Vagina (tissue), 2 donors: ENCODE measurements at regions not wholly inside any gene's neighbourhood (a gene's known extent, or its start where the extent isn't known, plus 50 kb on each side); places are given as distances from the start of the nearest gene placed in this dataset.

Source experiments
- POLR2A ChIP-seq, 2 donors: fragments of 450-650 bp; IDR thresholded peaks; one replicate each; pipeline ENCODE4 v1.6.1; 2017; ENCODE audit warnings: antibody characterized with exemption in 2 of 2, mild to moderate bottlenecking in 2 of 2, moderate library complexity in 2 of 2
- TF ChIP-seq, protein P1 (sequence below), 3 experiments: fragments of 450-650 bp in 2 of 3; fragments of 200-600 bp in 1 of 3; sonication (generic) in 1 of 3; IDR thresholded peaks; one replicate each; pipeline ENCODE4 v1.5.1; 2017 to 2019; ENCODE audit warnings: antibody characterized with exemption in 3 of 3, mild to moderate bottlenecking in 2 of 3, moderate library complexity in 2 of 3

DNA sequence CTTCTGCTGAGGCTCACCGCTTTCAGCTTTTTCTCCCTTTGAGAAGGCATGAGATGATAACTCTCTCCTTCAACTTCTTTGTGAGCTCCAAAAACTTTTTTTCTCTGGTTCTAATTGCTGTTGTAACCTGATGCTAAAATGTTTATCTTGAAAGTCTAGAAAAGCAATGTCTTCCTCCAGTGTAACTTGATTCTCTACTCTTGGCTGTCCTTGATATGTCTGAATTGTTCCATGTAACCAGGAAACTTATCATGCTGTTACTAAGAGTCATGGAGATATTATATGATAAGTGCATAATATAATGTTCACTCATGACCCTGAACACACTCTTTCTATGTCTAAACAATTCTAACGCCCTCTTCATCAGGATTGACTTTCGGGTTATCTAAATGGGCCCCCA lies 128.0 kb upstream of the ABCA1 start:
- TF ChIP-seq, protein P1, sequence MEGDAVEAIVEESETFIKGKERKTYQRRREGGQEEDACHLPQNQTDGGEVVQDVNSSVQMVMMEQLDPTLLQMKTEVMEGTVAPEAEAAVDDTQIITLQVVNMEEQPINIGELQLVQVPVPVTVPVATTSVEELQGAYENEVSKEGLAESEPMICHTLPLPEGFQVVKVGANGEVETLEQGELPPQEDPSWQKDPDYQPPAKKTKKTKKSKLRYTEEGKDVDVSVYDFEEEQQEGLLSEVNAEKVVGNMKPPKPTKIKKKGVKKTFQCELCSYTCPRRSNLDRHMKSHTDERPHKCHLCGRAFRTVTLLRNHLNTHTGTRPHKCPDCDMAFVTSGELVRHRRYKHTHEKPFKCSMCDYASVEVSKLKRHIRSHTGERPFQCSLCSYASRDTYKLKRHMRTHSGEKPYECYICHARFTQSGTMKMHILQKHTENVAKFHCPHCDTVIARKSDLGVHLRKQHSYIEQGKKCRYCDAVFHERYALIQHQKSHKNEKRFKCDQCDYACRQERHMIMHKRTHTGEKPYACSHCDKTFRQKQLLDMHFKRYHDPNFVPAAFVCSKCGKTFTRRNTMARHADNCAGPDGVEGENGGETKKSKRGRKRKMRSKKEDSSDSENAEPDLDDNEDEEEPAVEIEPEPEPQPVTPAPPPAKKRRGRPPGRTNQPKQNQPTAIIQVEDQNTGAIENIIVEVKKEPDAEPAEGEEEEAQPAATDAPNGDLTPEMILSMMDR (IDR thresholded peaks at IDR 0.05): no peak
- no peak for TF ChIP-seq POLR2A (IDR thresholded peaks at IDR 0.05)
